ENCODE measurements at regions not wholly inside any gene's neighbourhood (a gene's known extent, or its start where the extent isn't known, plus 50 kb on each side); places are given as distances from the start of the nearest gene placed in this dataset.

- TF ChIP-seq, protein P1, sequence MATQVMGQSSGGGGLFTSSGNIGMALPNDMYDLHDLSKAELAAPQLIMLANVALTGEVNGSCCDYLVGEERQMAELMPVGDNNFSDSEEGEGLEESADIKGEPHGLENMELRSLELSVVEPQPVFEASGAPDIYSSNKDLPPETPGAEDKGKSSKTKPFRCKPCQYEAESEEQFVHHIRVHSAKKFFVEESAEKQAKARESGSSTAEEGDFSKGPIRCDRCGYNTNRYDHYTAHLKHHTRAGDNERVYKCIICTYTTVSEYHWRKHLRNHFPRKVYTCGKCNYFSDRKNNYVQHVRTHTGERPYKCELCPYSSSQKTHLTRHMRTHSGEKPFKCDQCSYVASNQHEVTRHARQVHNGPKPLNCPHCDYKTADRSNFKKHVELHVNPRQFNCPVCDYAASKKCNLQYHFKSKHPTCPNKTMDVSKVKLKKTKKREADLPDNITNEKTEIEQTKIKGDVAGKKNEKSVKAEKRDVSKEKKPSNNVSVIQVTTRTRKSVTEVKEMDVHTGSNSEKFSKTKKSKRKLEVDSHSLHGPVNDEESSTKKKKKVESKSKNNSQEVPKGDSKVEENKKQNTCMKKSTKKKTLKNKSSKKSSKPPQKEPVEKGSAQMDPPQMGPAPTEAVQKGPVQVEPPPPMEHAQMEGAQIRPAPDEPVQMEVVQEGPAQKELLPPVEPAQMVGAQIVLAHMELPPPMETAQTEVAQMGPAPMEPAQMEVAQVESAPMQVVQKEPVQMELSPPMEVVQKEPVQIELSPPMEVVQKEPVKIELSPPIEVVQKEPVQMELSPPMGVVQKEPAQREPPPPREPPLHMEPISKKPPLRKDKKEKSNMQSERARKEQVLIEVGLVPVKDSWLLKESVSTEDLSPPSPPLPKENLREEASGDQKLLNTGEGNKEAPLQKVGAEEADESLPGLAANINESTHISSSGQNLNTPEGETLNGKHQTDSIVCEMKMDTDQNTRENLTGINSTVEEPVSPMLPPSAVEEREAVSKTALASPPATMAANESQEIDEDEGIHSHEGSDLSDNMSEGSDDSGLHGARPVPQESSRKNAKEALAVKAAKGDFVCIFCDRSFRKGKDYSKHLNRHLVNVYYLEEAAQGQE (IDR thresholded peaks at IDR 0.05; ENCODE audit: insufficient read depth in 1 of 2, low read depth in 2 of 2, low read length in 2 of 2), result no peak
- TF ChIP-seq SIN3A (IDR thresholded peaks at IDR 0.05; ENCODE audit: borderline replicate concordance, insufficient read depth, low read length) (no peak), POLR2AphosphoS5 (IDR thresholded peaks at IDR 0.05; ENCODE audit: low read depth, low read length) (no peak), TAF1 (IDR thresholded peaks at IDR 0.05; ENCODE audit: borderline replicate concordance, insufficient read depth, low read length) (no peak), FOXP2 (optimal IDR thresholded peaks at IDR 0.05; ENCODE audit: borderline replicate concordance, extremely low read depth, extremely low read length, insufficient read depth) (no peak)
Observed at GRCh38 chr4:187128976-187129375, 405.3 kb upstream of the FAT1 start.
